GM20000 (cell line): ENCODE measurements at regions not wholly inside any gene's neighbourhood (a gene's known extent, or its start where the extent isn't known, plus 50 kb on each side); places are given as distances from the start of the nearest gene placed in this dataset.

Source experiments
- DNase-seq: peaks from one replicate; pipeline ENCODE4 v3.0.0; 2012; ENCODE audit warnings: low spot score
- TF ChIP-seq, protein P1 (sequence below): IDR thresholded peaks from 2 replicates; pipeline ENCODE4 v1.5.1; 2012; ENCODE audit warnings: mild to moderate bottlenecking, control low read depth; ENCODE audit errors: extremely low read depth, missing control alignments

- no peak for DNase-seq
- TF ChIP-seq, protein P1, sequence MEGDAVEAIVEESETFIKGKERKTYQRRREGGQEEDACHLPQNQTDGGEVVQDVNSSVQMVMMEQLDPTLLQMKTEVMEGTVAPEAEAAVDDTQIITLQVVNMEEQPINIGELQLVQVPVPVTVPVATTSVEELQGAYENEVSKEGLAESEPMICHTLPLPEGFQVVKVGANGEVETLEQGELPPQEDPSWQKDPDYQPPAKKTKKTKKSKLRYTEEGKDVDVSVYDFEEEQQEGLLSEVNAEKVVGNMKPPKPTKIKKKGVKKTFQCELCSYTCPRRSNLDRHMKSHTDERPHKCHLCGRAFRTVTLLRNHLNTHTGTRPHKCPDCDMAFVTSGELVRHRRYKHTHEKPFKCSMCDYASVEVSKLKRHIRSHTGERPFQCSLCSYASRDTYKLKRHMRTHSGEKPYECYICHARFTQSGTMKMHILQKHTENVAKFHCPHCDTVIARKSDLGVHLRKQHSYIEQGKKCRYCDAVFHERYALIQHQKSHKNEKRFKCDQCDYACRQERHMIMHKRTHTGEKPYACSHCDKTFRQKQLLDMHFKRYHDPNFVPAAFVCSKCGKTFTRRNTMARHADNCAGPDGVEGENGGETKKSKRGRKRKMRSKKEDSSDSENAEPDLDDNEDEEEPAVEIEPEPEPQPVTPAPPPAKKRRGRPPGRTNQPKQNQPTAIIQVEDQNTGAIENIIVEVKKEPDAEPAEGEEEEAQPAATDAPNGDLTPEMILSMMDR: no peak
Measured at GRCh38 chr19:31519256-31519655, 170.0 kb upstream of the TSHZ3 start.

DNA sequence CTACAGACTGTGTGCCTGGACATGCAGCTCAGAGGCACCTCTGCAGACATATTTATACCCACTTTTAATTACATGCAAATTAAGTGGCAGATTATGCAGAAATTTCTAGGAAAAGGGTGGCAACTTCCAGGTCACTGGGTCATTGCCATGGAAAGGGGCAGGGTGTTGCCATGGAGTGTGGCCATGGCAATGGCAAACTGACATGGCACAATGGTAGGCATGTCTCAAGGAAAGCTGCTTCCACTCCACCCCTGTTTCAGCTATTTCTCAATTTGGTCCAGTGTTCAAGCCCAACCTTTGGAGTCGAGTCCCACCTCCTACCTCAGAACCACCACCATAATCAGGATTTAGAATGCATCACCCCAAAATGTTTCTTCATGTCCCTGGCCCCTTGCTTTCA is 170.7 kb upstream of the TSHZ3 start:
- TF ChIP-seq, protein P1: no peak
- DNase-seq: no peak

DNA sequence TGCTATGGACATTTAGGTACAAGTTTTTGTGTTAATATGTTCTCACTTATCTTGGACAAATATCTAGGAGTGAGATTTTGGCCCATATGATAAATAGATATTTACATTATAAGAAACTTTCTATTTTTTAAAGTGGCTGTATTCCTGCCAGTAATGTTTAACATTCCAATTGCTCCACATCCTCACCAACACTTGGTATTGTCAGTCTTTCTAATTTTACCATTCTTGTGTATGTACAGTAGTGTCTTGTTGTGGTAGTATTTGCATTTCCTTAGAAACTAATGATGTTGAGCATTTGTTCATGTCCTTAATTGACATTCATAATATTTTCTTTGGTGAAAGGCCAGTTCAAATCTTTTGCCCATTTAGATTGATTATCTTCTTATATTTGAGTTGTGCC is 171.4 kb upstream of the TSHZ3 start:
- DNase-seq: no peak
- TF ChIP-seq, protein P1: no peak

DNA sequence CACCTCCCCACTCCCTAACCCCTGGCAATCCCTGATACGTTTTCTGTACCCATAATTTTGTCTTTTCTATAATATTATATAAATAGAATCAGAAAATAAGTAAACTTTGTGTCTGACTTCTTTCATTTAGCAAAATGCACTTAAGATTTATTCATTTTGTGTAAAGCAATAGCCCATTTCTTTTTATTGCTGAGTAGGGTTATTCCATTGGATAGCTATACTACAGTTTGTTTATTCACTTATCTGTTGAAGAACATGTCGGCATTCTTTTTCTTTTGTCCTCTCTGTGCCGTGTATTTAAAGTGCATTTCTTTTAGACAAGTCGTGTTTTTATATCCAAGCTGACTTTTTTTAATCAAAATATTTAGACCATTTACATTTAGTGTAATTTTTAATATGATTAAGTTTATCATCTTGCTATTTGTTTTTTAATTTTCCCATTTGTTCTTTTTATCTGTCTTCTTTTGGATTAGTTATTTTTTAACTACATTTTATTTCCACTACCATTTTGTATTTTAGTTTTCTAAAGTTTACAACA is 176.4 kb upstream of the TSHZ3 start:
- TF ChIP-seq, protein P1: no peak

DNA sequence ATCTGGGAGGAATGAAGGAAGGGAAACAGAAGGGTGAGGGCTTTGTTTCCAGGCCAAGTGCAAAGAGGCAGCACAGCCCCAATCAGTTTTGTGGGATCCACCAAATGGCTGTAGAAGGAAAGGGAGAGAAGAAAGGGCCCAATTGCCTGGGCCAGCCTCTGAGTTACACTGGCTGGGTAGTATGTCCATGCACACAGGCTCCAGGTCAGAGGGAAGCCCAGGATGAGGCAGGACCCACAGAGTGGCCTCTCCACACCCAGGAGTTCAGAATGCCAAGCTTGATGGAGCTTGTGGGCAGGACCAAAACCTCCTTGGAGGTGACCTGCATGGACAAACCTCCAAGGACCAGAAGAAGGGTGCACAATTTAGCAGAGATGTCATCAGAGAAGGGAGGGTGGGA is 178.2 kb upstream of the TSHZ3 start:
- TF ChIP-seq, protein P1: no peak
- DNase-seq: no peak

More for the DNA sequence above, 176.4 kb upstream of the TSHZ3 start:
- no peak for DNase-seq

DNA sequence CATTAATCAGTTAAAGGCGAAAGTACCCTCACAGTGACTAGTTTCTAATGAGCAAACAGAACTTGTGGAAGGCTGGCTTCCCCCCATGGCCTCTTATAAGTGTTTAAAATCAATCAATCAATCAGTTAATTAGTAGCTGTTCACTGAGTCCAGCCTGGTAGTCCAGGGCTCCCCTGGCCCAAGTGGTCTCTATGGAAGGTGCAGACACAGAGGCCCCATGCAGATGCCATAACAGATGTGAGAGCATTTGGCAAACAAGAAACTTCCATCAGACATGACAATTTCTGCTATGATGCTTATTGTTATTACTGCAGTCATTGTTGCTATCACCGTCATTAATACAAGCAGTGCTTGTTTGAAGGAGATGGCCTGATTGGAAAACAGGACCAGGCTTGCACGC is 179.0 kb upstream of the TSHZ3 start:
- TF ChIP-seq, protein P1: no peak
- no peak for DNase-seq

- TF ChIP-seq, protein P1: no peak
- DNase-seq: no peak
Measured at GRCh38 chr19:31529121-31529520, 179.9 kb upstream of the TSHZ3 start.
